ENCODE measurements at regions not wholly inside any gene's neighbourhood (a gene's known extent, or its start where the extent isn't known, plus 50 kb on each side); places are given as distances from the start of the nearest gene placed in this dataset.

- TF ChIP-seq ATF4 (CRISPR knock-in tag; IDR thresholded peaks at IDR 0.05) (no peak), ZNF280A (IDR thresholded peaks at IDR 0.05; ENCODE audit: low read depth, partially characterized antibody) (no peak), AFF4 (CRISPR knock-in tag; IDR thresholded peaks at IDR 0.05) (no peak), MYBL2 (IDR thresholded peaks at IDR 0.05; ENCODE audit: low read depth) (no peak), MYBL2 (CRISPR knock-in tag; IDR thresholded peaks at IDR 0.05; ENCODE audit: borderline replicate concordance) (no peak)
- TF ChIP-seq, protein P1, sequence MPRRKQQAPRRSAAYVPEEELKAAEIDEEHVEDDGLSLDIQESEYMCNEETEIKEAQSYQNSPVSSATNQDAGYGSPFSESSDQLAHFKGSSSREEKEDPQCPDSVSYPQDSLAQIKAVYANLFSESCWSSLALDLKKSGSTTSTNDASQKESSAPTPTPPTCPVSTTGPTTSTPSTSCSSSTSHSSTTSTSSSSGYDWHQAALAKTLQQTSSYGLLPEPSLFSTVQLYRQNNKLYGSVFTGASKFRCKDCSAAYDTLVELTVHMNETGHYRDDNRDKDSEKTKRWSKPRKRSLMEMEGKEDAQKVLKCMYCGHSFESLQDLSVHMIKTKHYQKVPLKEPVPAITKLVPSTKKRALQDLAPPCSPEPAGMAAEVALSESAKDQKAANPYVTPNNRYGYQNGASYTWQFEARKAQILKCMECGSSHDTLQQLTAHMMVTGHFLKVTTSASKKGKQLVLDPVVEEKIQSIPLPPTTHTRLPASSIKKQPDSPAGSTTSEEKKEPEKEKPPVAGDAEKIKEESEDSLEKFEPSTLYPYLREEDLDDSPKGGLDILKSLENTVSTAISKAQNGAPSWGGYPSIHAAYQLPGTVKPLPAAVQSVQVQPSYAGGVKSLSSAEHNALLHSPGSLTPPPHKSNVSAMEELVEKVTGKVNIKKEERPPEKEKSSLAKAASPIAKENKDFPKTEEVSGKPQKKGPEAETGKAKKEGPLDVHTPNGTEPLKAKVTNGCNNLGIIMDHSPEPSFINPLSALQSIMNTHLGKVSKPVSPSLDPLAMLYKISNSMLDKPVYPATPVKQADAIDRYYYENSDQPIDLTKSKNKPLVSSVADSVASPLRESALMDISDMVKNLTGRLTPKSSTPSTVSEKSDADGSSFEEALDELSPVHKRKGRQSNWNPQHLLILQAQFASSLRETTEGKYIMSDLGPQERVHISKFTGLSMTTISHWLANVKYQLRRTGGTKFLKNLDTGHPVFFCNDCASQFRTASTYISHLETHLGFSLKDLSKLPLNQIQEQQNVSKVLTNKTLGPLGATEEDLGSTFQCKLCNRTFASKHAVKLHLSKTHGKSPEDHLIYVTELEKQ (CRISPR knock-in tag; IDR thresholded peaks at IDR 0.05), result no peak
Observed at GRCh38 chr2:108106731-108107130, 120.4 kb downstream of the SLC5A7 start (continued).
